Neural crest cell (in vitro differentiated cells): ENCODE measurements at regions not wholly inside any gene's neighbourhood (a gene's known extent, or its start where the extent isn't known, plus 50 kb on each side); places are given as distances from the start of the nearest gene placed in this dataset.

Experiments used
- DNase-seq: peaks from one replicate; pipeline ENCODE4 v3.0.0; 2021; ENCODE audit warnings: low read depth, mixed read lengths, low spot score
- H3K27ac Mint-ChIP-seq: one replicate; pipeline ENCODE4 v1.8.0; 2021; ENCODE audit warnings: mild to moderate bottlenecking, mixed read lengths; ENCODE audit not compliant: unreplicated experiment
- H3K27me3 Mint-ChIP-seq: 2 replicates; pipeline ENCODE4 v1.8.0; 2021; ENCODE audit warnings: low read depth, mild to moderate bottlenecking, mixed read lengths
- H3K36me3 Mint-ChIP-seq: 2 replicates; pipeline ENCODE4 v1.8.0; 2021; ENCODE audit warnings: low read depth, mild to moderate bottlenecking, mixed read lengths
- H3K4me1 Mint-ChIP-seq: 2 replicates; pipeline ENCODE4 v1.8.0; 2021; ENCODE audit warnings: mixed read lengths
- H3K4me3 Mint-ChIP-seq: one replicate; pipeline ENCODE4 v1.8.0; 2021; ENCODE audit warnings: mild to moderate bottlenecking, mixed read lengths
- H3K9me3 Mint-ChIP-seq: 2 replicates; pipeline ENCODE4 v1.8.0; 2021; ENCODE audit warnings: mixed read lengths
- CTCF ChIP-seq: fragments of 200-600 bp; sonication (generic); conservative IDR thresholded peaks from 2 replicates; pipeline ENCODE4 v1.5.0; 2021; ENCODE audit warnings: antibody characterized with exemption, mild to moderate bottlenecking

DNA sequence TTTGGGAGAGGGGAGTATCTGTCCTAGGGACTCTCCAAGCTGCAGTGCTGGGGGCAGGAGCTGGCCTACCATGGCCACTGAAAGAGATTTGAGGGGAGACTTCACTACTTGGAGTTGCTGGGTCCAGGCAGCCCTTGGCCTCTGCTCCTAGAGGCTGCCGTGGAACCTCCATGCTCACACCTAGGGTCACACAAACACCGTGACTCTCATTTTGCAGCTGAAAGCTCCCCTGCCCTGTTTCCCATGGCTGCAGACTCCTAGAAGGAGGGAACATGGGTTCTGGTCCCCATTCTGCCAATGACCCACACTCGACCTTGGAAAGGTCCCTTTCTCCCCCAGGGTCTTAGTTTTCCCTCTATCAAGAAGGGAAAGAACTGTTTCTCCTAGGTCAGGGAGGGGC is 147.1 kb upstream of the PPP1R26 start:
- H3K27ac Mint-ChIP-seq = no peak overlapping the region
- no peak for TF ChIP-seq CTCF
- H3K9me3 Mint-ChIP-seq = peaks cover 4% of the 10 kb centered on the region
- H3K27me3 Mint-ChIP-seq = no peaks in the 10 kb centered on the region
- no peak overlapping the region for H3K4me3 Mint-ChIP-seq
- H3K36me3 Mint-ChIP-seq = no peaks in the 10 kb centered on the region
- H3K4me1 Mint-ChIP-seq = peaks cover 5% of the 10 kb centered on the region
- DNase-seq = no peak

- Mint-ChIP-seq H3K27ac (no peak overlapping the region), H3K9me3 (no peaks in the 10 kb centered on the region), H3K36me3 (no peaks in the 10 kb centered on the region), H3K27me3 (no peaks in the 10 kb centered on the region), H3K4me1 (peaks cover 5% of the 10 kb centered on the region), H3K4me3 (no peak overlapping the region)
- no peak for DNase-seq
- TF ChIP-seq CTCF = no peak
These were observed 146.4 kb upstream of the PPP1R26 start for GRCh38 chr9:135332979-135333748.

DNA sequence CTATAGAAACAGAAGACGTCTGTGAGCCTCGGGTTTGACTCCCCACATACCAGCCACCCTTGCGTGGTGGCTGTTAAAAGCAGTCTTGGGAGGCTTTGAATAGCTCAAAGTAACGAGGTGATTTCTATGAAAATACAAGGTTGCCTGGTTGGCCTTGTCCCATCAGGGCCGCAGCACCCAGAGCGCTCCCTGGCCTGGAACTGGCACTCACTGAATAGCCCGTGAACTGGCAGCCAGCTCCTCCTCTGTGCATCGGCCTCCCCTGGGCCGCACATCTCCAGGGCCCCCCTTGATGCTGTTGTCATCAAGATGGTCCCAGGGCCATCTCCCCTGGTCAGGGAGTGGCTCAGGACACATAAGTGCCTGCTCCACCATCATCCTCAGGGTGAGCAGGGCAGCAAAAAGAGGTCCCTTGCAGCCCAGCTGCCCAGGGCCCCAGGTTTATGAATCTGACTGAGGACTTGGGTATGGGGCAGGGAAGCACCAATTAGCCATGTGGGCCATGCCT is 144.6 kb upstream of the PPP1R26 start:
- Mint-ChIP-seq H3K4me3 (no peak overlapping the region), H3K36me3 (no peaks in the 10 kb centered on the region), H3K27ac (no peak overlapping the region), H3K27me3 (no peaks in the 10 kb centered on the region), H3K9me3 (no peaks in the 10 kb centered on the region), H3K4me1 (peaks cover 8% of the 10 kb centered on the region)
- TF ChIP-seq CTCF = no peak
- DNase-seq = no peak

DNA sequence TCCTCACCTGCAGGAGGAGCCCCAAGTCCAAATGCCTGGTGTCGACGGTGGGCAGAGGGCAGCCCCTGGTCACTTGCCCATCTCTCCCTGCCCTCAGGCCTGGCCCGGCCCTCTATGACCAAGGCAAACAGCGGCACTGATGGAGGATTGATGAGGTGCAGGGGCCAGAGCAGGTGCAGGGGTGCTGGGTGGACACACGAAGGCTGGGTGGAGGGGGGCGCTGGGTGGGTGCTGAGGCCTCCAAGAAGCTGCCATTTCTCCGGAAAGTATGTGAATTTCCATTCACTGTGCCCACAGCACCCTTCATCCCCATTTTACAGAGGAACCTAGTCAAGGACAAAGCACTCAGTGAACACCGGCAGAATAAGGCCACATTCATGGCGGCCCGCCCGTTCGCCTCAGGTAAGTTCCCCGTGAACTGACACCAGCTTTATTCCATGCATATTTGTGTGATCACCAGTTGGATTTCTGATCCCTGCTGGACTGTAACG is 143.8 kb upstream of the PPP1R26 start:
- Mint-ChIP-seq H3K27me3 (no peaks in the 10 kb centered on the region), H3K4me1 (peaks cover 15% of the 10 kb centered on the region), H3K27ac (no peak overlapping the region), H3K4me3 (no peak overlapping the region), H3K9me3 (no peaks in the 10 kb centered on the region), H3K36me3 (no peaks in the 10 kb centered on the region)
- DNase-seq = no peak
- no peak for TF ChIP-seq CTCF

DNA sequence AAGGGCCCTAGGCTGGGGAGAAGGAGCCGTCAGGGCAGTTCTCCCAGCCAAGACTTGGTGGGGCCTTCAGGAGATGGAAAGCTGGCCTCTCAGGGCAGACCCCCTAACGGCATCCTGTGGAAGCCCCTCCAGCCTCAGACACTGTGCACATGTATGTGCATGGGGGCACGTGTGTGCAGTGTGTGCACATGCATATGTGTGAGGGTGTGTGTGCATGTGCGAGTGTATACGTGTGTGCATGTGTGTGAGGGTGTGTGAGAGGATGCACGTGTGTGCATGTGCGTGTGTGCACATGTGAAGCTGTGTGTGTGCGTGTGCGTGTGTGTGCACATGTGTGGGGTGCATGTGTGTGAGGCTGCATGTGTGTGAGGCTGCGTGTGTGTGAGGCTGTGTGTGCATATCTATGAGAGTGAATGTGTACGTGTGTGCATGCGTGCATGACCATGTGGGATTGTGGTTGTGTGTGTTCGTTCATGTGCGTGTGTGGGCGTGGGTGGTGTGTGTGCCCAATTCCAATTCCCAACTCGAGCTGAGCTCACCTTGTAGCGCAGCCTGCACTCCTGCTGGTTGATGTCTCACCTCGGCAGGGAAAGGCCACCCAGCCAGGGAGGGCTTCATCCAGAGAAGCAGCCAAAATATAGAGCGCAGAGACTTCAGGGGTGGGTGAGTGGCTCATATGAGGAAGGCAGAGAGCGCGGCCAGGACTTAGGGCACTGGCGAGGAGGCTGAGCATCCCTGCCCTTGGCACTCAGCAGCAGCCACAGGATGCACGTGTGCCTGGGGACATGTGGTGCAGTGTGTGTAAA is 142.7 kb upstream of the PPP1R26 start:
- no peak overlapping the region for H3K4me3 Mint-ChIP-seq
- H3K4me1 Mint-ChIP-seq = peaks cover 15% of the 10 kb centered on the region
- TF ChIP-seq CTCF = no peak
- H3K36me3 Mint-ChIP-seq = no peaks in the 10 kb centered on the region
- peak overlapping the region; percentile 78 for H3K27ac Mint-ChIP-seq
- H3K9me3 Mint-ChIP-seq = no peaks in the 10 kb centered on the region
- no peak for DNase-seq
- H3K27me3 Mint-ChIP-seq = no peaks in the 10 kb centered on the region
